Gastrocnemius medialis (tissue), 4 donors: ENCODE measurements at regions not wholly inside any gene's neighbourhood (a gene's known extent, or its start where the extent isn't known, plus 50 kb on each side); places are given as distances from the start of the nearest gene placed in this dataset.

Experiments used
- CTCF ChIP-seq, 5 experiments: fragments of 450-650 bp in 3 of 5; fragments of 200-600 bp in 2 of 5; sonication (generic) in 2 of 5; IDR thresholded peaks in 4 of 5; conservative IDR thresholded peaks in 1 of 5; 1 replicate in 4 of 5; 2 replicates in 1 of 5; pipeline ENCODE4 v1.5.1; 2016 to 2019; ENCODE audit warnings: antibody characterized with exemption in 5 of 5, mild to moderate bottlenecking in 3 of 5, moderate library complexity in 3 of 5
- POLR2A ChIP-seq, 2 donors: fragments of 450-650 bp; IDR thresholded peaks; one replicate each; pipeline ENCODE4 v1.6.1; 2017; ENCODE audit warnings: antibody characterized with exemption in 2 of 2, mild to moderate bottlenecking in 2 of 2, moderate library complexity in 2 of 2

DNA sequence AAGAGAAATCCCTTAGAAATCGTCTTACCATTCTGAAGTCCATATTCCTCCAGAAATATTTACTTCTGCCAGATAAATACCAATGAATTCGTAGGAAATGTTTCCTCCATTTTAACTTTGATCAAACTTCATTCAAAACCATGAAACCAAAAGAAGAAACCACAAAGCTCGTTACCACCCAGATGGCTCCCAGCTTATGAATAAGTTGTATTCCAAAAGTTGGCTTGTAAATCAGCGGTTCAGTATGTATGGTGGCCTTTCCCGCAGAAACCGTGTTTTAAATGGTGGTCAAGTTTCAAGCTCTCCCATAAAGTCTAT is 73.6 kb upstream of the RIPOR2 start:
- TF ChIP-seq CTCF (IDR thresholded peaks at IDR 0.05 in 4 of 5, conservative IDR thresholded peaks at IDR 0.05 in 1 of 5): no peak
- no peak for TF ChIP-seq POLR2A (IDR thresholded peaks at IDR 0.05)
